K562 (cell line): ENCODE measurements at regions not wholly inside any gene's neighbourhood (a gene's known extent, or its start where the extent isn't known, plus 50 kb on each side); places are given as distances from the start of the nearest gene placed in this dataset.

Experiments
- ATAC-seq: fragments of 200-7000 bp; cut with Tn5 transposase; 3 replicates; pipeline ENCODE4 v1.9.1; 2020; ENCODE audit warnings: moderate library complexity
- BruUV-seq: library from RNA; stranded (reverse); fragments of 400-500 nt; replicated peaks from 2 replicates; lab custom pipeline; 2021; lab: Mats Ljungman, UMichigan
- CTCF ChIA-PET: fragments of 300-600 bp; formaldehyde crosslinking; extraction: SDS; loops from one replicate; lab custom pipeline; 2021; ENCODE audit warnings: low intra/inter-chr PET ratio; lab: Yijun Ruan, JAX
- POLR2A ChIA-PET: fragments of 300-600, 350-650 bp; sonication (Branson Sonifier 250); formaldehyde crosslinking; extraction: SDS; loops from one replicate; lab custom pipeline; 2021; ENCODE audit warnings: antibody characterized with exemption, inconsistent platforms; lab: Yijun Ruan, JAX
- DNase-seq, 4 experiments: peaks; one replicate each; pipeline versions ENCODE4 v3.0.0 to v3.0.0-alpha.2; 2011 to 2018; ENCODE audit warnings: low spot score in 3 of 4, mixed read lengths in 3 of 4; ENCODE audit errors: extremely low read depth in 1 of 4
- FAIRE-seq: peaks from 2 replicates; lab custom pipeline; 2011; peaks lifted over from hg19 to GRCh38; lab: Jason Lieb, UNC
- H2AFZ ChIP-seq: 2 replicates; pipeline ENCODE4 v1.6.0; 2011; ENCODE audit warnings: low read depth, low read length, control low read depth, inconsistent platforms
- H3K27ac ChIP-seq: fragments of 200-600 bp; 3 replicates; pipeline ENCODE4 v1.8.0; 2011; ENCODE audit warnings: low read depth, mild to moderate bottlenecking, control low read depth, inconsistent platforms, low read length, moderate library complexity, mixed read lengths; ENCODE audit errors: extremely low read depth
- H3K27me3 ChIP-seq, 2 experiments: fragments of 300-600 bp in 1 of 2; 2 replicates in 1 of 2; 3 replicates in 1 of 2; pipeline versions ENCODE4 v1.6.0 to v1.8.0; 2011; ENCODE audit warnings: inconsistent platforms in 2 of 2, low read length in 2 of 2, mild to moderate bottlenecking in 1 of 2, mixed read lengths in 1 of 2, moderate library complexity in 1 of 2; ENCODE audit not compliant: control insufficient read depth in 2 of 2, insufficient read depth in 2 of 2
- H3K36me3 ChIP-seq: fragments of 300-600 bp; 3 replicates; pipeline ENCODE4 v1.8.0; 2011; ENCODE audit warnings: mild to moderate bottlenecking, low read length, inconsistent platforms; ENCODE audit not compliant: control insufficient read depth, insufficient read depth
- H3K4me1 ChIP-seq, 2 experiments: fragments of 200-600 bp in 1 of 2; replicated peaks in 1 of 2; 2 replicates in 1 of 2; 3 replicates in 1 of 2; pipeline versions ENCODE4 v1.5.1 to v1.8.0; 2011; ENCODE audit warnings: inconsistent platforms in 2 of 2, low read length in 2 of 2, mild to moderate bottlenecking in 1 of 2, mixed read lengths in 1 of 2, moderate library complexity in 1 of 2; ENCODE audit not compliant: control insufficient read depth in 2 of 2, insufficient read depth in 2 of 2
- H3K4me2 ChIP-seq: 2 replicates; pipeline ENCODE4 v1.6.1; 2011; ENCODE audit warnings: low read length, control low read depth, inconsistent platforms, mixed read lengths; ENCODE audit not compliant: insufficient read depth
- H3K4me3 ChIP-seq: fragments of 200-600 bp; sonication (generic), shearing (Covaris generic); 2 replicates; pipeline ENCODE4 v1.5.1; 2016; ENCODE audit warnings: control low read depth, inconsistent platforms
- H3K79me2 ChIP-seq: fragments of 200-600 bp; 3 replicates; pipeline ENCODE4 v1.8.0; 2011; ENCODE audit warnings: low read length, inconsistent platforms; ENCODE audit not compliant: control insufficient read depth, insufficient read depth
- H3K9ac ChIP-seq, 2 experiments: 2 replicates each; pipeline versions ENCODE4 v1.6.0 to v1.6.1; 2011; ENCODE audit warnings: low read depth in 2 of 2, low read length in 2 of 2, control low read depth in 1 of 2, inconsistent platforms in 1 of 2, mild to moderate bottlenecking in 1 of 2, mixed read lengths in 1 of 2; ENCODE audit not compliant: insufficient read depth in 1 of 2
- H3K9me1 ChIP-seq: one replicate; pipeline ENCODE4 v1.6.0; 2011; ENCODE audit warnings: inconsistent platforms, mild to moderate bottlenecking, low read length, moderate library complexity; ENCODE audit not compliant: control insufficient read depth, insufficient read depth
- H3K9me3 ChIP-seq: replicated peaks from 2 replicates; pipeline ENCODE4 v1.5.1; 2011; ENCODE audit warnings: low read depth, low read length, inconsistent platforms; ENCODE audit not compliant: control insufficient read depth, insufficient read depth
- H4K20me1 ChIP-seq: replicated peaks from 2 replicates; pipeline ENCODE4 v1.6.1; 2011; ENCODE audit warnings: low read length, inconsistent platforms, mixed read lengths; ENCODE audit not compliant: control insufficient read depth, insufficient read depth
- C11orf30 ChIP-seq: fragments of 450-650 bp; IDR thresholded peaks from 2 replicates; pipeline ENCODE4 v1.6.1; 2016; ENCODE audit warnings: low read depth, mild to moderate bottlenecking
- CEBPG ChIP-seq, 3 experiments: fragments of 200-800 bp in 1 of 3; sonication (Bioruptor generic) in 1 of 3; sonication (generic) in 1 of 3; formaldehyde crosslinking in 1 of 3; IDR thresholded peaks in 2 of 3; conservative IDR thresholded peaks in 1 of 3; 2 replicates each; pipeline versions ENCODE4 v1.6.1 to v1.8.0; 2016 to 2022; ENCODE audit warnings: missing compliant biosample characterization in 2 of 3, missing genetic modification characterization in 2 of 3, mild to moderate bottlenecking in 1 of 3, missing genetic modification reagents in 1 of 3
- ELF2 ChIP-seq: fragments of 250-450 bp; sonication (Bioruptor Pico); IDR thresholded peaks from 2 replicates; pipeline ENCODE4 v1.5.0; 2021; ENCODE audit warnings: mild to moderate bottlenecking
- FIP1L1 ChIP-seq: fragments of 200-400 bp; formaldehyde crosslinking; IDR thresholded peaks from 2 replicates; pipeline ENCODE4 v1.6.1; 2018; ENCODE audit warnings: mild to moderate bottlenecking, low read depth, low read length; ENCODE audit not compliant: poor library complexity, severe bottlenecking
- MAFF ChIP-seq: IDR thresholded peaks from 2 replicates; pipeline ENCODE4 v1.6.1; 2012; ENCODE audit warnings: low read length, improper control_type of control experiment
- MAFG ChIP-seq: fragments of 450-650 bp; conservative IDR thresholded peaks from 2 replicates; pipeline ENCODE4 v1.6.1; 2016; ENCODE audit warnings: missing genetic modification characterization, missing compliant biosample characterization
- MAFK ChIP-seq: IDR thresholded peaks from 2 replicates; pipeline ENCODE4 v1.6.1; 2011; ENCODE audit warnings: low read length, improper control_type of control experiment
- NFIC ChIP-seq: fragments of 450-650 bp; IDR thresholded peaks from 2 replicates; pipeline ENCODE4 v1.6.1; 2017; ENCODE audit warnings: mild to moderate bottlenecking, inconsistent platforms
- NR2F6 ChIP-seq: fragments of 450-650 bp; formaldehyde crosslinking; IDR thresholded peaks from 2 replicates; pipeline ENCODE4 v1.4.0; 2020; ENCODE audit warnings: mild to moderate bottlenecking
- PCBP1 ChIP-seq: fragments of 200-400 bp; formaldehyde crosslinking; IDR thresholded peaks from 2 replicates; pipeline ENCODE4 v1.6.1; 2018; ENCODE audit warnings: mild to moderate bottlenecking, low read depth, low read length; ENCODE audit not compliant: poor library complexity, severe bottlenecking
- ZNF316 ChIP-seq: fragments of 450-650 bp; IDR thresholded peaks from 2 replicates; pipeline ENCODE4 v1.6.1; 2016
- WGBS: fragments of 100-300 bp; shearing (Covaris generic); methylation state at CpG from one replicate; pipeline ENCODE4 v1.1.6; 2016; ENCODE audit warnings: low coverage, mixed read lengths; ENCODE audit not compliant: insufficient coverage; ENCODE audit errors: missing lambda C conversion rate; 5-methylcytosine and 5-hydroxymethylcytosine counted together
- in situ Hi-C: fragments of 300-500 bp; cut with MboI; formaldehyde crosslinking; loops from 4 replicates; pipeline ENCODE4 v1.15.0; 2018; ENCODE audit warnings: inconsistent platforms, mixed read lengths
- intact Hi-C: fragments of 100-400 bp; cut with micrococcal nuclease; formaldehyde crosslinking; loops from 2 replicates; pipeline ENCODE4 v1.14.2; 2022
- TF ChIP-seq, protein P1 (sequence below), 2 experiments: fragments of 450-650 bp in 1 of 2; sonication (generic) in 1 of 2; formaldehyde crosslinking in 1 of 2; IDR thresholded peaks; 2 replicates each; pipeline versions ENCODE4 v1.7.1 to v1.9.0; 2016 to 2022; ENCODE audit warnings: inconsistent platforms in 1 of 2, mild to moderate bottlenecking in 1 of 2, missing genetic modification reagents in 1 of 2

DNA sequence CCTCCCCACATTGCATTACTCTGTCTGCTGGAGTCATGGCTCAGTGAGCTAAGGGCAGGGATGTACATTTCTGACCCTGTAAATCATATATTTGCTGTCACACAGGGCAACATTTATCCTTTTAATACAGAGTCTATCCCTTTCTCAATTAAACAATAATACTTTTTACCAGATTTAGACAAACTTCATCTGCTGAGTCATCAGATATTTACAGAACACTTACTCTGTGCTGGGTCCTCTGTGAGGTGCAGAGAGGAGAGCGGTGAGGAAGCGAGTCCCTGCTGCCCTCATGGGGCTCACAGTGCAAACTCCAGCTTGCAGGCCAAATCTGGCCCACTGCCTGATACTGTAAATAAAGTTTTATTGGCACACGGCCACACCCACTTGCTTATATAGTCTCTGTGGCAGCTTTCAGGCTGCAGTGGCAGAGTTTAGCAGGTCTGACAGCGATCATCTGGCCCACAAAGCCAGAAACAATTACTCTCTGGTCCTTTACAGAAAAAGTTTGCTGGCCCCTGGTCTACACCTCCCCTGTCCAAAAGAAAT is 144.5 kb downstream of the CDH26 start:
- Histone ChIP-seq H3K79me2 (no peaks in the 10 kb centered on the region), H3K36me3 (no peaks in the 10 kb centered on the region), H3K4me2 (no peak overlapping the region), H3K4me3 (no peak overlapping the region), H2AFZ (no peak overlapping the region), H3K9ac (no peak overlapping the region), H3K9me3 (no peaks in the 10 kb centered on the region), H3K27ac (no peak overlapping the region), H3K27me3 (peaks cover 0 to 22% of the 10 kb centered on the region in 2 experiments; a peak in 2 of 5 replicates), H3K4me1 (no peaks in the 10 kb centered on the region), H3K9me1 (no peaks in the 10 kb centered on the region), H4K20me1 (no peaks in the 10 kb centered on the region)
- TF ChIP-seq ELF2 (CRISPR knock-in tag) (no peak), NFIC (peak; percentile 55), C11orf30 (peak; percentile 77), FIP1L1 (no peak), MAFF (peak; percentile 82), MAFG (peak; percentile 84), NR2F6 (CRISPR knock-in tag) (no peak), ZNF316 (peak; percentile 89), MAFK (peak; percentile 89), CEBPG (CRISPR knock-in tag; IDR thresholded peaks at IDR 0.05) (no peak), CEBPG (tag; conservative IDR thresholded peaks at IDR 0.05 in 1 of 2, IDR thresholded peaks at IDR 0.05 in 1 of 2) (no peak), PCBP1 (no peak)
- TF ChIP-seq, protein P1, sequence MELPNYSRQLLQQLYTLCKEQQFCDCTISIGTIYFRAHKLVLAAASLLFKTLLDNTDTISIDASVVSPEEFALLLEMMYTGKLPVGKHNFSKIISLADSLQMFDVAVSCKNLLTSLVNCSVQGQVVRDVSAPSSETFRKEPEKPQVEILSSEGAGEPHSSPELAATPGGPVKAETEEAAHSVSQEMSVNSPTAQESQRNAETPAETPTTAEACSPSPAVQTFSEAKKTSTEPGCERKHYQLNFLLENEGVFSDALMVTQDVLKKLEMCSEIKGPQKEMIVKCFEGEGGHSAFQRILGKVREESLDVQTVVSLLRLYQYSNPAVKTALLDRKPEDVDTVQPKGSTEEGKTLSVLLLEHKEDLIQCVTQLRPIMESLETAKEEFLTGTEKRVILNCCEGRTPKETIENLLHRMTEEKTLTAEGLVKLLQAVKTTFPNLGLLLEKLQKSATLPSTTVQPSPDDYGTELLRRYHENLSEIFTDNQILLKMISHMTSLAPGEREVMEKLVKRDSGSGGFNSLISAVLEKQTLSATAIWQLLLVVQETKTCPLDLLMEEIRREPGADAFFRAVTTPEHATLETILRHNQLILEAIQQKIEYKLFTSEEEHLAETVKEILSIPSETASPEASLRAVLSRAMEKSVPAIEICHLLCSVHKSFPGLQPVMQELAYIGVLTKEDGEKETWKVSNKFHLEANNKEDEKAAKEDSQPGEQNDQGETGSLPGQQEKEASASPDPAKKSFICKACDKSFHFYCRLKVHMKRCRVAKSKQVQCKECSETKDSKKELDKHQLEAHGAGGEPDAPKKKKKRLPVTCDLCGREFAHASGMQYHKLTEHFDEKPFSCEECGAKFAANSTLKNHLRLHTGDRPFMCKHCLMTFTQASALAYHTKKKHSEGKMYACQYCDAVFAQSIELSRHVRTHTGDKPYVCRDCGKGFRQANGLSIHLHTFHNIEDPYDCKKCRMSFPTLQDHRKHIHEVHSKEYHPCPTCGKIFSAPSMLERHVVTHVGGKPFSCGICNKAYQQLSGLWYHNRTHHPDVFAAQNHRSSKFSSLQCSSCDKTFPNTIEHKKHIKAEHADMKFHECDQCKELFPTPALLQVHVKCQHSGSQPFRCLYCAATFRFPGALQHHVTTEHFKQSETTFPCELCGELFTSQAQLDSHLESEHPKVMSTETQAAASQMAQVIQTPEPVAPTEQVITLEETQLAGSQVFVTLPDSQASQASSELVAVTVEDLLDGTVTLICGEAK (IDR thresholded peaks at IDR 0.05): peak; percentile 86
- TF ChIP-seq, protein P1 (CRISPR knock-in tag; IDR thresholded peaks at IDR 0.05): peak; percentile 71
- ChIA-PET POLR2A (interaction anchor here (1.1 kb wide), 1 partner anchor 48 kb away, joined by 3 read pairs; no protein-coding TSS in a partner anchor), CTCF (no interaction called here)
- BruUV-seq: no TSS peak
- WGBS: 0% methylated on average over 4 of the region's 4 CpGs
- ATAC-seq: no peak
- FAIRE-seq: no peak
- intact Hi-C loops (no loop called here), in situ Hi-C loops (no loop called here)
- no peak for DNase-seq
